ENCODE measurements at regions not wholly inside any gene's neighbourhood (a gene's known extent, or its start where the extent isn't known, plus 50 kb on each side); places are given as distances from the start of the nearest gene placed in this dataset.
"Not testable (repeated sequence)": the region's sequence is repeated elsewhere in the genome, so short reads cannot be mapped to it uniquely, and the experiment has no call there.

DNA sequence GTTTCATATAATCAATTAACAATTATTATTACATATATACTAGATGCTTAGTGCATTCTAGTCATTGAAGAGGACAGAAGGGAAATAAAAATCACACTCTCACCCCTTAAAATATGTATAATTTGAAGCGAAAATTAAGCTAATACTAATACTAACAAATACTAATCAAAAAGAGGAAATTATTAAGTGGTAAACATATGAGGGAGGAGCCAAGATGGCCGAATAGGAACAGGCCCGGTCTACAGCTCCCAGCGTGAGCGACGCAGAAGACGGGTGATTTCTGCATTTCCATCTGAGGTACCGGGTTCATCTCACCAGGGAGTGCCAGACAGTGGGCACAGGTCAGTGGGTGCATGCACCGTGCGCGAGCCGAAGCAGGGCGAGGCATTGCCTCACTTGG, 344.2 kb downstream of the RAP2B start:
- H3K79me1 ChIP-seq (ENCODE audit: low read length); H4K91ac ChIP-seq (ENCODE audit: low read depth, low read length); H3K4me2 ChIP-seq (ENCODE audit: low read length); H2BK5ac ChIP-seq (ENCODE audit: low read depth, low read length, poor library complexity); H2AK5ac ChIP-seq (ENCODE audit: low read length); DNase-seq; H3K4me3 ChIP-seq (ENCODE audit: low read depth, low read length); H4K8ac ChIP-seq (ENCODE audit: low read depth, low read length); H2BK12ac ChIP-seq (ENCODE audit: low read length); H4K12ac ChIP-seq (ENCODE audit: low read depth, low read length); H3K9me3 ChIP-seq (ENCODE audit: insufficient read depth, low read depth, low read length); H3K9ac ChIP-seq (ENCODE audit: low read length); H3K27me3 ChIP-seq (ENCODE audit: insufficient read depth, low read length); H2AFZ ChIP-seq (ENCODE audit: insufficient read depth, low read length, poor library complexity); H3K36me3 ChIP-seq (ENCODE audit: control insufficient read depth in 1 of 2, insufficient read depth in 2 of 2, low read length in 2 of 2); H3K23ac ChIP-seq (ENCODE audit: low read length); H3K4me1 ChIP-seq (ENCODE audit: control insufficient read depth in 1 of 2, insufficient read depth in 2 of 2, low read length in 2 of 2); H2BK120ac ChIP-seq (ENCODE audit: insufficient read depth, low read length, poor library complexity); H3K14ac ChIP-seq (ENCODE audit: low read length); H3K27ac ChIP-seq (ENCODE audit: low read depth, low read length); H3K4ac ChIP-seq (ENCODE audit: low read depth, low read length); H3K18ac ChIP-seq (ENCODE audit: low read length); H3K79me2 ChIP-seq (ENCODE audit: control insufficient read depth, insufficient read depth, low read length, poor library complexity): not testable (repeated sequence)
- WGBS (ENCODE audit: extremely low coverage, insufficient coverage, insufficient read length): no CpG with 5 or more reads among the region's 13 CpGs

DNA sequence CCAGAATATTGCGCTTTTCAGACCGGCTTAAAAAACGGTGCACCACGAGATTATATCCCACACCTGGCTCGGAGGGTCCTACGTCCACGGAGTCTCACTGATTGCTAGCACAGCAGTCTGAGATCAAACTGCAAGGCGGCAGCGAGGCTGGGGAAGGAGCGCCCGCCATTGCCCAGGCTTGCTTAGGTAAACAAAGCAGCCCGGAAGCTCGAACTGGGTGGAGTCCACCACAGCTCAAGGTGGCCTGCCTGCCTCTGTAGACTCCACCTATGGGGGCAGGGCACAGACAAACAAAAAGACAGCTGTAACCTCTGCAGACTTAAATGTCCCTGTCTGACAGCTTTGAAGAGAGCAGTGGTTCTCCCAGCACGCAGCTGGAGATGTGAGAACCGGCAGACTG, 344.7 kb downstream of the RAP2B start:
- no CpG with 5 or more reads among the region's 15 CpGs for WGBS (ENCODE audit: extremely low coverage, insufficient coverage, insufficient read length)
- not testable (repeated sequence) for H3K36me3 ChIP-seq (ENCODE audit: control insufficient read depth in 1 of 2, insufficient read depth in 2 of 2, low read length in 2 of 2); H3K79me1 ChIP-seq (ENCODE audit: low read length); H2BK120ac ChIP-seq (ENCODE audit: insufficient read depth, low read length, poor library complexity); H3K4me1 ChIP-seq (ENCODE audit: control insufficient read depth in 1 of 2, insufficient read depth in 2 of 2, low read length in 2 of 2); H3K4ac ChIP-seq (ENCODE audit: low read depth, low read length); H3K23ac ChIP-seq (ENCODE audit: low read length); H3K79me2 ChIP-seq (ENCODE audit: control insufficient read depth, insufficient read depth, low read length, poor library complexity); H3K4me2 ChIP-seq (ENCODE audit: low read length); H3K9ac ChIP-seq (ENCODE audit: low read length); DNase-seq; H2AK5ac ChIP-seq (ENCODE audit: low read length); H4K8ac ChIP-seq (ENCODE audit: low read depth, low read length); H3K27me3 ChIP-seq (ENCODE audit: insufficient read depth, low read length); H3K4me3 ChIP-seq (ENCODE audit: low read depth, low read length); H4K91ac ChIP-seq (ENCODE audit: low read depth, low read length); H3K9me3 ChIP-seq (ENCODE audit: insufficient read depth, low read depth, low read length); H3K14ac ChIP-seq (ENCODE audit: low read length); H2AFZ ChIP-seq (ENCODE audit: insufficient read depth, low read length, poor library complexity); H3K27ac ChIP-seq (ENCODE audit: low read depth, low read length); H3K18ac ChIP-seq (ENCODE audit: low read length); H4K12ac ChIP-seq (ENCODE audit: low read depth, low read length); H2BK5ac ChIP-seq (ENCODE audit: low read depth, low read length, poor library complexity); H2BK12ac ChIP-seq (ENCODE audit: low read length)

- peak in 1 of 2 donors; percentile 9 for DNase-seq
- Histone ChIP-seq H2BK12ac (ENCODE audit: low read length) (no peak overlapping the region), H3K36me3 (ENCODE audit: control insufficient read depth in 1 of 2, insufficient read depth in 2 of 2, low read length in 2 of 2) (no peaks in the 10 kb centered on the region), H3K27me3 (ENCODE audit: insufficient read depth, low read length) (no peaks in the 10 kb centered on the region), H3K4ac (ENCODE audit: low read depth, low read length) (no peak overlapping the region), H4K8ac (ENCODE audit: low read depth, low read length) (no peak overlapping the region), H2BK5ac (ENCODE audit: low read depth, low read length, poor library complexity) (no peak overlapping the region), H3K18ac (ENCODE audit: low read length) (no peak overlapping the region), H2AFZ (ENCODE audit: insufficient read depth, low read length, poor library complexity) (no peak overlapping the region), H3K23ac (ENCODE audit: low read length) (no peak overlapping the region), H3K79me1 (ENCODE audit: low read length) (no peaks in the 10 kb centered on the region), H3K79me2 (ENCODE audit: control insufficient read depth, insufficient read depth, low read length, poor library complexity) (no peaks in the 10 kb centered on the region), H3K9ac (ENCODE audit: low read length) (no peak overlapping the region), H2AK5ac (ENCODE audit: low read length) (no peak overlapping the region), H3K4me2 (ENCODE audit: low read length) (no peak overlapping the region), H3K14ac (ENCODE audit: low read length) (no peak overlapping the region), H3K4me1 (ENCODE audit: control insufficient read depth in 1 of 2, insufficient read depth in 2 of 2, low read length in 2 of 2) (no peaks in the 10 kb centered on the region), H4K12ac (ENCODE audit: low read depth, low read length) (no peak overlapping the region), H3K27ac (ENCODE audit: low read depth, low read length) (no peak overlapping the region), H3K4me3 (ENCODE audit: low read depth, low read length) (no peak overlapping the region), H3K9me3 (ENCODE audit: insufficient read depth, low read depth, low read length) (peaks cover 1% of the 10 kb centered on the region), H2BK120ac (ENCODE audit: insufficient read depth, low read length, poor library complexity) (no peak overlapping the region), H4K91ac (ENCODE audit: low read depth, low read length) (no peak overlapping the region)
- no CpG with 5 or more reads among the region's 1 CpG for WGBS (ENCODE audit: extremely low coverage, insufficient coverage, insufficient read length)
These were observed 351.2 kb downstream of the RAP2B start for GRCh38 chr3:153513236-153513635.

DNA sequence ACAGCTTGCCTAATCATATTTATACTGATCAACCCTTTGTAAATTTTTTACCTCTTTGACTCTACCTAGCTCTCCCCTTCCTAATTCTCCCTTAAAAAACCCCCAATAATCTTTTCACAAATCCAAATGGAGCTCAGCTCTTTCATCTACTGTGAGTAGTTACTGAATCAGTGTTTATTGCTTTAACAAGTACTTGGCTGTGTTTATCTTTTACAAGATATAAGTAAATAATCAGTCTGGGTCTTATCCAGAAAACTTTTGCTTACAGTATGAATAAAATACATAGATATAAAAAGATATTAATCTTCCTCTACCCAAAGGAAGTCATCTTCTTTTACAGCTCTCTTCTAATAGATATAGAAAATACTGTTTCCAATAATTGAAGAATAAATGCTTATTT, 366.4 kb downstream of the RAP2B start:
- Histone ChIP-seq H3K23ac (ENCODE audit: low read length) (no peak overlapping the region), H2BK12ac (ENCODE audit: low read length) (no peak overlapping the region), H3K27ac (ENCODE audit: low read depth, low read length) (no peak overlapping the region), H3K18ac (ENCODE audit: low read length) (no peak overlapping the region), H4K12ac (ENCODE audit: low read depth, low read length) (no peak overlapping the region), H4K91ac (ENCODE audit: low read depth, low read length) (no peak overlapping the region), H3K79me1 (ENCODE audit: low read length) (no peaks in the 10 kb centered on the region), H3K4me2 (ENCODE audit: low read length) (no peak overlapping the region), H3K4ac (ENCODE audit: low read depth, low read length) (no peak overlapping the region), H3K9me3 (ENCODE audit: insufficient read depth, low read depth, low read length) (no peaks in the 10 kb centered on the region), H2AK5ac (ENCODE audit: low read length) (no peak overlapping the region), H3K79me2 (ENCODE audit: control insufficient read depth, insufficient read depth, low read length, poor library complexity) (no peaks in the 10 kb centered on the region), H2AFZ (ENCODE audit: insufficient read depth, low read length, poor library complexity) (no peak overlapping the region), H3K4me1 (ENCODE audit: control insufficient read depth in 1 of 2, insufficient read depth in 2 of 2, low read length in 2 of 2) (no peaks in the 10 kb centered on the region), H4K8ac (ENCODE audit: low read depth, low read length) (no peak overlapping the region), H3K27me3 (ENCODE audit: insufficient read depth, low read length) (no peaks in the 10 kb centered on the region), H2BK120ac (ENCODE audit: insufficient read depth, low read length, poor library complexity) (no peak overlapping the region), H3K14ac (ENCODE audit: low read length) (no peak overlapping the region), H3K4me3 (ENCODE audit: low read depth, low read length) (no peak overlapping the region), H3K36me3 (ENCODE audit: control insufficient read depth in 1 of 2, insufficient read depth in 2 of 2, low read length in 2 of 2) (no peaks in the 10 kb centered on the region), H2BK5ac (ENCODE audit: low read depth, low read length, poor library complexity) (no peak overlapping the region), H3K9ac (ENCODE audit: low read length) (no peak overlapping the region)
- DNase-seq: no peak

DNA sequence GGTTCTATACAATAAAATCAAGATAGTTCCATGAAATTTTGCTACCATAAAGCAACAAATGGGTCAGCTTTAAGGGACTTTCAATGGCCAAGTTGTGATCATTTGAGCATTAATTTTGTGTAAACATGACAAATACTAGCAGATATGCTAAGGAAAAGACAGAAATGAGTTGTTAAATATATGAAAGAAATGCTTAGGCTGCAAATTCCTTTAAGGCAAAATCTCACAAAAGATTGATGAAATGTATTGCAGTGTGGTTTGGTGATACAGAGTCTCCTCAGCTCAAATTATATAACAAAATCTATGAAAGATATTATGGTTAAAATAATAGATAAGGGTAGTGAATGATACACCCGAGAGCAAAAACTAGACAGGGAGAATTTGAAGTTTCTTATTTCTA, 377.2 kb downstream of the RAP2B start:
- Histone ChIP-seq H3K14ac (ENCODE audit: low read length) (no peak overlapping the region), H4K8ac (ENCODE audit: low read depth, low read length) (no peak overlapping the region), H3K4me2 (ENCODE audit: low read length) (no peak overlapping the region), H3K9ac (ENCODE audit: low read length) (no peak overlapping the region), H2BK12ac (ENCODE audit: low read length) (no peak overlapping the region), H3K4ac (ENCODE audit: low read depth, low read length) (no peak overlapping the region), H3K79me1 (ENCODE audit: low read length) (no peaks in the 10 kb centered on the region), H3K27me3 (ENCODE audit: insufficient read depth, low read length) (no peaks in the 10 kb centered on the region), H3K79me2 (ENCODE audit: control insufficient read depth, insufficient read depth, low read length, poor library complexity) (no peaks in the 10 kb centered on the region), H4K91ac (ENCODE audit: low read depth, low read length) (no peak overlapping the region), H2BK120ac (ENCODE audit: insufficient read depth, low read length, poor library complexity) (no peak overlapping the region), H2AFZ (ENCODE audit: insufficient read depth, low read length, poor library complexity) (no peak overlapping the region), H3K18ac (ENCODE audit: low read length) (no peak overlapping the region), H3K4me3 (ENCODE audit: low read depth, low read length) (no peak overlapping the region), H2BK5ac (ENCODE audit: low read depth, low read length, poor library complexity) (no peak overlapping the region), H3K23ac (ENCODE audit: low read length) (no peak overlapping the region), H3K4me1 (ENCODE audit: control insufficient read depth in 1 of 2, insufficient read depth in 2 of 2, low read length in 2 of 2) (no peaks in the 10 kb centered on the region), H3K36me3 (ENCODE audit: control insufficient read depth in 1 of 2, insufficient read depth in 2 of 2, low read length in 2 of 2) (no peaks in the 10 kb centered on the region), H4K12ac (ENCODE audit: low read depth, low read length) (no peak overlapping the region), H2AK5ac (ENCODE audit: low read length) (no peak overlapping the region), H3K27ac (ENCODE audit: low read depth, low read length) (no peak overlapping the region), H3K9me3 (ENCODE audit: insufficient read depth, low read depth, low read length) (no peaks in the 10 kb centered on the region)
- DNase-seq: no peak
- no CpG with 5 or more reads among the region's 1 CpG for WGBS (ENCODE audit: extremely low coverage, insufficient coverage, insufficient read length)

Measured in trophoblast cell (in vitro differentiated cells and primary cell).